ENCODE measurements at regions not wholly inside any gene's neighbourhood (a gene's known extent, or its start where the extent isn't known, plus 50 kb on each side); places are given as distances from the start of the nearest gene placed in this dataset.

GRCh38 chr4:100721077-100721476 is 203.3 kb upstream of the EMCN start:
- TF ChIP-seq POLR2A (IDR thresholded peaks at IDR 0.05) (no peak), CTCF (IDR thresholded peaks at IDR 0.05) (no peak)

All from thyroid gland (tissue), 4 donors.